GM21717 (cell line): ENCODE measurements at regions not wholly inside any gene's neighbourhood (a gene's known extent, or its start where the extent isn't known, plus 50 kb on each side); places are given as distances from the start of the nearest gene placed in this dataset.
"Not testable (repeated sequence)": the region's sequence is repeated elsewhere in the genome, so short reads cannot be mapped to it uniquely, and the experiment has no call there.

Experiments used
- ATAC-seq: cut with Tn5 transposase; IDR thresholded peaks from one replicate; pipeline ENCODE4 v1.9.1; 2021; ENCODE audit warnings: mild to moderate bottlenecking, moderate library complexity; ENCODE audit not compliant: unreplicated experiment

- no peak for ATAC-seq
Measured at GRCh38 chr1:170369417-170369816, 162.5 kb upstream of the GORAB start.

GRCh38 chr1:170370087-170370486 is 161.9 kb upstream of the GORAB start:
- no peak for ATAC-seq

DNA sequence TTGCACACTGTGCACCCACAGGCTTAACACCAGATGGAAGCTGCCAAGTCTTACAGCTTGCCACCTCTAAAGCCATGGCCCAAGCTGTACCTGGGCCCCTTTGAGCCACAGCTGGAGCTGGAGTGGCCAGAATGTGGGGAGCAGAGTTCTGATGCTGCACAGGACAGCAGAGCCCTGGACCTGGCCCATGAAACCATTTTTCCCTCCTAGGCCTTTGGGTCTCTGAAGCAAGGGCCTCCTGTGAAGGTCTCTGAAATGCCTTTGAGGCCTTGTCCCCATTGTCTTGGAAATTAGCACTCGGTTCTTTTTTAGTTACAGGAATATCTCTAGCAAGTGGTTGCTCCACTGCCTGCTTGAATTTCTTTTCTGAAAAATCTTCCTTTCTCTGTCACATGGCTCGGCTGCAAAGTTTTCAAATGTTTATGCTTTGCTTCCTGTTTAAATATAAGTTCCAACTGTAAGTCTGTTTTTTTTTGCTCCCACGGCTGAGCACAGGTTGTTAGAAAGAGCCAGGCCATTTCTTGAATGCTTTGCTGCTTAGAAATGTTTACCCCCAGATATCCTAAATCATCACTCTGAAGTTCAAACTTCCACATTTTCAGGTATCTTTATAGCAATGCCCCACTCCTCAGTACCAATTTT is 156.8 kb upstream of the GORAB start:
- no peak for ATAC-seq

DNA sequence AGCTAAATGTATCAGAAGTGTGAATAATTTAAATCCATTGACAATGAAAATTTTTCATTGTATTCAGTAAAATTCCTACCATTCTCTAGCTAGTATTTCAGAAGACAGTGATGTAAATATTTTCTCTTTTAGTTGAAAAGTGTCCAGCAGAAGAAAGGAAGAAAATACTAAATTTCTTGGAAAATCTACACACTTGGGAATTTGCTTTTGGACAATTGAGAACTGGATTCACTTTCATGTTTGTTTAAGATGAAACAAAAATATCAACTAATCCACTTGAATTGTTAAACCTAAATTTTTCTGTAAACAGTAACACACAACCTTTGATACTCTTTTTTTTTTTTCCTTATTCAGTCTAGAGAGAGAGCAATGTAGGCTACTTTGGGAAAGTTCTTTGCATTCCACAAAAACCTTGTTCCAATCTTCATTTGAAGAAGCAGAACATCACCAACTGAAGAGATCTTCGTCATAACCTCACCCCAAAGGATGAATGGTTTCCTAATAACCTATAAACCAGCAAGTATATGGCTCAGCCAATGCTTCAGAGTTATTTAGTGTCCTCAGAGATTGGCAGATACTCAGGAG is 155.1 kb upstream of the GORAB start:
- no peak for ATAC-seq

DNA sequence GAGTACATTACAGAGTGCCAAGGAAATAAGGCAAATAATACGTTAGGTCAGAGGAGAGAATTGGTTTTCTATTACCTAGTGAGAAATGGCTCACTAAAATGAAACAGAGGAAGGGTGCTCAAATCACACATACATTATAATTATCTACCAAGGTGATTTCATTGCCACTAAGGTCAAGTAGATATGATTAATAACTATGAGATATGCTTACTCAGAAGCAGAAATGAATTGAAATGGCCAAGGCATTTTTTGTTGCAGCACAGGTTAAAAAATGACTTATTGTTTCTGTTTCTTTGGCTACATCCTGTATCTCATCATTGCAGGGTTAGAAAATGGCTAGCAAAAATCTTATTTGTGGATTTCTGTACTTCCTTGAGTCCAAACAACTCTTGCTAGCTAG is 154.5 kb upstream of the GORAB start:
- no peak for ATAC-seq

GRCh38 chr1:170377896-170378634 is 153.9 kb upstream of the GORAB start:
- no peak for ATAC-seq

GRCh38 chr1:170385750-170386149 is 146.2 kb upstream of the GORAB start:
- no peak for ATAC-seq

DNA sequence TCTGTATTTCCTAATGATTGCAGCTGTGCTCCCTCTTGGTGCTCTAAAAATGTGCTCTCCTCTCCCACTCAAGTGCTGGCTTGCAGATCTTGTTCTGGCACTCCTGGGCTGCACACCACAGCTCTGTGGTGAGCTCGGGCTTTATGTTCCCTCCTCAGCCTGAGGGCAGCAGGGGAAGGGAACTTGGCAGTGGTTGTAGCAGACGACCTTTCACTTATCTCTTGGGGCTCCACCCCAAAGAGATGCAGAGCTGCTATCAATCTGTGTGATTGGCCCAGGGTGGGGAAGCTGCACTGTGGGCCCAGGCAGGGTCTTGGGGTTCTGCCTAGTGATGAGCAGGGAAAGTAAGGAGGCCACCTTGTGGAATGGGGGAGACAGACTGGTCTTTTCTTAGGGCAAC is 143.5 kb upstream of the GORAB start:
- ATAC-seq: no peak

- ATAC-seq: no peak
Measured at GRCh38 chr1:170395149-170395548, 136.8 kb upstream of the GORAB start.

GRCh38 chr1:170397061-170397460 is 134.9 kb upstream of the GORAB start:
- ATAC-seq: no peak

DNA sequence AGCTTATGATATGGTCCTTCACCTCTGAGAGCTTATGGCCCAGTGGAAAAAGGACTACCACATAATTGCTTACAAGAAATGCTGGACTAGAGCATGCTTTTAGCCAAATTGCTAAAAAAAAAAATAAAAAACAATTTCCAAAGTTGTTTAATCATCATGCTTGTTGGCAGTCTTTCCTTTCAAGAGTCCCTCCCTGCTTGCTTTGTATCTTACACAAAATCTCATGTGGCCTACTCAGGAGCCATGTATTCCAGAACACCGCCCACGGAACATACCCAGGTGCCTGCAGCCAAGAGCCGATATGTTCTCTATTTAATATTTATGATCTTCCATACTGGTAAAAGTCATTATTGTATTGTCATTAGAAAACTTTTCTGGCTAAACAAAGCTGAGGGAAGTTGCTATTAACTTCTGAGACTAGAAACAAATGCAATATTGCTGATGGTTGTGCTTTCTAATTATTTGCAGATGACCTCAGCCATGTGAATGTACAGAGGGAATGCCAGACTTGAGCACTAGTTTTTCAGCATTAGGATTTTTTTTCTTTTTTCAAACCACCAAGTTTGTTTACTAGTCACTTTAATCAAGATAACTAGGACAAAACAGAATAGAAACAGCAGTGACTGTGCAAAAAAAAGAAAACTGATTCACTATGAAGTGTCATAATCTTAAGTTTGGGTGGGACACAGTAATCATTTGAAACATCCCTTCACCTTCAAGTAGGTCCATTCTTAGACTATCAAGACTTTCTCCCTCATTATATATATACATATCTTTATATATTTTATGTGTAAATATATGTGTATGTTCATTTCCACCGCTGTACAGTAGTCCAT is 129.3 kb upstream of the GORAB start:
- no peak for ATAC-seq

GRCh38 chr1:170407138-170407537 is 124.8 kb upstream of the GORAB start:
- no peak for ATAC-seq

- no peak for ATAC-seq
Measured at GRCh38 chr1:170407581-170407980, 124.4 kb upstream of the GORAB start.

- ATAC-seq: no peak
Measured at GRCh38 chr1:170410401-170411166, 121.4 kb upstream of the GORAB start.

GRCh38 chr1:170414989-170415709 is 116.8 kb upstream of the GORAB start:
- no peak for ATAC-seq

DNA sequence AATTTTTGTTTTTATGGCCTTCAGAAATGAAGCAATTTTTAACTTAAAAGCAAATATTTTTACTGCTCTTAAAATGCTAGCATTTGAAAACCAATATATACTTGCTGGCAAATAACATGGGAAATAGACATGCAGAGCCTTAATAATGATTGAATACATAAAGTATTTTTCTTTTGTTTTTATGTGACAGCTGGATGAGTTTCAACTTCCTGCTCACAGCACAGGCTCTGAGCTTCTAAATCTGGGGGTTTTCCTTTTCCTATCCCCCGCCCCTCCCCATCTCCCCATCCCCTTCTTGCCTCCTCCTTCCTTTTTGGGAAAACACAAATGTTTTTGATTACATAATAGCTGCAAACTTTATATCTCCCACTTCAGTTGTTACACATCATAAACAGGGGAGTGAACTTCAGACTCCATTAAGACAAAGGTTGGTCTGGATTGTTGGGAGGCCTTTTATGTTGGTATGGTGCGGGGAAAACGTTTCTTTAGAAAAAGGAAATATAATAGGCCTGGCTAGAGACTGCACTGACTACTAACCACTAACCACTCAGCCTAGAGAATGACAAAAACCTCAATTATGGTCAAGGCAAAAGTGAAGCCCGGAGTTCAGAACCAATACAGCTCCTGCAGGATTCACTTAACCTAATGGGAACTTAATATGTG is 116.1 kb upstream of the GORAB start:
- no peak for ATAC-seq

DNA sequence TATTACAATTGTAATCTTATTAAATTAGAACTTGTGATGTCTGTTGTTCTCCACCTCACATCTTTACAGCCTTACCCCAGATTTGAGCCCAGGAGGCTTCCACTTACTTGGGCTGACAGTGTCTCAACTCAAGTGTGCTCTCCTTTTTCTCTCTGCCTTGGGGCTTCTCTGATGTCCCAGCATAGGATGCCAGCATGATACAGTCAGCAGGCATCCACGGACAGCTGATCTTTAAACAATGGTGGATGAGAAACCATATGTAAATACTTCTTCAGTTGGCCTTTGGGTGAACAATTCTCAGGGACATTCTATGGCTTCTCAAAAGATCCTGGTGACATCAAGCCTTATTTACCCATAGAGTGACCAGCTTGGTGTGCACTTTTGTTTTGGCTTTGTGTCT is 107.6 kb upstream of the GORAB start:
- ATAC-seq: no peak

- no peak for ATAC-seq
Measured at GRCh38 chr1:170426596-170426995, 105.4 kb upstream of the GORAB start.

- not testable (repeated sequence) for ATAC-seq
Measured at GRCh38 chr1:170427002-170427401, 105.0 kb upstream of the GORAB start.

DNA sequence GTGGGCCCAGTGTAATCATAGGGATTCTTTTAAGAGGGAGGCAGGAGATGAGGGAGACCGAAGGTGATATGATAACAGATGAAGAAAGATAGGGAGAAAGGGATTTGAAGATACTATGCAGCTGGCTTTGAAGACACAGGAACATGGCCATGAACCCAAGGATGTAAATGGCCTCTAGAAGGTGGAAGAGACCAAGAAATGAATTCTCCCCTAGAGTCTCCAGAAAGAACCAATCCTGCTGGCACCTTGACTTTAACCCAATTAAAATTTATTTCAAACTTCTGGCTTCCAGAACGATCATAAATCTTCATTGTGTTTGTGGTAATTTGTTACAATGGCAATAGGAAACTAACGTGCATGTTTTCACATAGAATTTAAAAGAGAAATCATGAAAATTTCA is 95.0 kb upstream of the GORAB start:
- no peak for ATAC-seq
